Tibial artery (tissue), 4 donors: ENCODE measurements at regions not wholly inside any gene's neighbourhood (a gene's known extent, or its start where the extent isn't known, plus 50 kb on each side); places are given as distances from the start of the nearest gene placed in this dataset.

Source experiments
- DNase-seq, 2 donors: peaks; one replicate each; pipeline ENCODE4 v3.0.0-alpha.2; 2019
- H3K27ac ChIP-seq, 2 donors: fragments of 200-600 bp; sonication (generic) in 1 of 2; 1 replicate in 1 of 2; 2 replicates in 1 of 2; pipeline ENCODE4 v1.5.1; 2018 to 2019; ENCODE audit warnings: mild to moderate bottlenecking in 1 of 2
- H3K27me3 ChIP-seq, 2 donors: fragments of 200-600 bp; sonication (generic) in 1 of 2; one replicate each; pipeline versions ENCODE4 v1.5.1 to v1.6.0; 2016 to 2019
- H3K36me3 ChIP-seq, 3 donors: fragments of 200-600 bp; sonication (generic) in 2 of 3; one replicate each; pipeline ENCODE4 v1.5.1; 2016 to 2019; ENCODE audit warnings: mild to moderate bottlenecking in 2 of 3
- H3K4me1 ChIP-seq, 4 donors: fragments of 200-600 bp; sonication (generic) in 2 of 4; 1 replicate in 3 of 4; 2 replicates in 1 of 4; pipeline ENCODE4 v1.5.1; 2016 to 2019
- H3K4me3 ChIP-seq, 2 donors: fragments of 200-600 bp; sonication (generic) in 1 of 2; 1 replicate in 1 of 2; 2 replicates in 1 of 2; pipeline ENCODE4 v1.5.1; 2018 to 2019; ENCODE audit warnings: mild to moderate bottlenecking in 2 of 2
- H3K9me3 ChIP-seq, 3 donors: fragments of 200-600 bp; sonication (generic) in 1 of 3; one replicate each; pipeline ENCODE4 v1.5.1; 2016 to 2019
- CTCF ChIP-seq, 2 experiments: fragments of 200-600 bp in 1 of 2; fragments of 450-650 bp in 1 of 2; IDR thresholded peaks; one replicate each; pipeline ENCODE4 v1.5.1; 2017 to 2019; ENCODE audit warnings: antibody characterized with exemption in 2 of 2, mild to moderate bottlenecking in 1 of 2, moderate library complexity in 1 of 2
- intact Hi-C: fragments of 100-400 bp; cut with DNase I; formaldehyde crosslinking; loops from one replicate; pipeline ENCODE4 v1.15.0; 2023; ENCODE audit warnings: low total_unique reads

- Histone ChIP-seq H3K27me3 (no peaks in the 10 kb centered on the region), H3K36me3 (no peaks in the 10 kb centered on the region), H3K9me3 (no peaks in the 10 kb centered on the region), H3K27ac (no peak overlapping the region), H3K4me1 (peaks cover 0 to 40% (median 17%) of the 10 kb centered on the region in 4 donors), H3K4me3 (no peak overlapping the region)
- TF ChIP-seq CTCF (IDR thresholded peaks at IDR 0.05), result no peak
- DNase-seq, result no peak
- intact Hi-C loops, result loop anchor here (10.0 kb wide), 2 partner anchors 83 to 343 kb away; no protein-coding TSS in a partner anchor
These were observed 129.9 kb upstream of the ZFHX3 start for GRCh38 chr16:73177729-73178295.

GRCh38 chr16:73176577-73177013 lies 128.7 kb upstream of the ZFHX3 start:
- Histone ChIP-seq H3K4me3 (no peak overlapping the region), H3K4me1 (peaks cover 0 to 52% (median 25%) of the 10 kb centered on the region in 4 donors), H3K9me3 (no peaks in the 10 kb centered on the region), H3K27ac (no peak overlapping the region), H3K27me3 (no peaks in the 10 kb centered on the region), H3K36me3 (no peaks in the 10 kb centered on the region)
- intact Hi-C loops, result loop anchor here (10.0 kb wide), 2 partner anchors 82 to 342 kb away; no protein-coding TSS in a partner anchor
- DNase-seq, result no peak
- TF ChIP-seq CTCF (IDR thresholded peaks at IDR 0.05), result peak; percentile 11 to 22

- H3K4me3 ChIP-seq, result peak overlapping the region; percentile 12 to 23
- intact Hi-C loops, result loop anchor here (10.0 kb wide), 2 partner anchors 78 to 338 kb away; no protein-coding TSS in a partner anchor
- TF ChIP-seq CTCF (IDR thresholded peaks at IDR 0.05), result peak in 1 of 2 experiments; percentile 11
These were observed 125.2 kb upstream of the ZFHX3 start for GRCh38 chr16:73172973-73173709.

GRCh38 chr16:73172241-73172972 lies 124.5 kb upstream of the ZFHX3 start:
- peak; percentile 66 to 87 for DNase-seq
- peaks cover 0 to 43% (median 21%) of the 10 kb centered on the region in 4 donors for H3K4me1 ChIP-seq
- no peaks in the 10 kb centered on the region for H3K9me3 ChIP-seq
- H3K4me3 ChIP-seq, result no peak overlapping the region
- H3K27me3 ChIP-seq, result no peaks in the 10 kb centered on the region
- no peak for TF ChIP-seq CTCF (IDR thresholded peaks at IDR 0.05)
- H3K36me3 ChIP-seq, result no peaks in the 10 kb centered on the region
- H3K27ac ChIP-seq, result peak overlapping the region; percentile 85 to 91
- intact Hi-C loops, result loop anchor here (10.0 kb wide), 2 partner anchors 78 to 338 kb away; no protein-coding TSS in a partner anchor

More at GRCh38 chr16:73172973-73173709, 125.2 kb upstream of the ZFHX3 start:
- DNase-seq, result peak in 1 of 2 donors; percentile 35
- H3K27me3 ChIP-seq, result no peaks in the 10 kb centered on the region
- H3K9me3 ChIP-seq, result no peaks in the 10 kb centered on the region
- peak overlapping the region; percentile 85 to 91 for H3K27ac ChIP-seq
- H3K4me1 ChIP-seq, result peaks cover 0 to 38% (median 19%) of the 10 kb centered on the region in 4 donors
- H3K36me3 ChIP-seq, result no peaks in the 10 kb centered on the region

- no peaks in the 10 kb centered on the region for H3K36me3 ChIP-seq
- no peak for TF ChIP-seq CTCF (IDR thresholded peaks at IDR 0.05)
- H3K4me1 ChIP-seq, result peaks cover 0 to 48% (median 25%) of the 10 kb centered on the region in 4 donors
- H3K4me3 ChIP-seq, result no peak overlapping the region
- intact Hi-C loops, result loop anchor here (10.0 kb wide), 2 partner anchors 77 to 337 kb away; no protein-coding TSS in a partner anchor
- no peak for DNase-seq
- H3K27me3 ChIP-seq, result no peaks in the 10 kb centered on the region
- peak overlapping the region; percentile 85 to 91 for H3K27ac ChIP-seq
- H3K9me3 ChIP-seq, result no peaks in the 10 kb centered on the region
These were observed 123.9 kb upstream of the ZFHX3 start for GRCh38 chr16:73171901-73172240.
